Nephron progenitor cell (in vitro differentiated cells): ENCODE measurements at regions not wholly inside any gene's neighbourhood (a gene's known extent, or its start where the extent isn't known, plus 50 kb on each side); places are given as distances from the start of the nearest gene placed in this dataset.

Experiments
- DNase-seq: peaks from one replicate; pipeline ENCODE4 v3.0.0; 2021
- H3K27ac Mint-ChIP-seq: 2 replicates; pipeline ENCODE4 v1.8.0; 2021; ENCODE audit warnings: mild to moderate bottlenecking, moderate library complexity, mixed read lengths
- H3K27me3 Mint-ChIP-seq: 2 replicates; pipeline ENCODE4 v1.8.0; 2021; ENCODE audit warnings: mild to moderate bottlenecking, low read depth, mixed read lengths; ENCODE audit not compliant: poor library complexity
- H3K36me3 Mint-ChIP-seq: 2 replicates; pipeline ENCODE4 v1.8.0; 2021; ENCODE audit warnings: low read depth, mixed read lengths
- H3K4me1 Mint-ChIP-seq: 2 replicates; pipeline ENCODE4 v1.8.0; 2021; ENCODE audit warnings: mixed read lengths
- H3K4me3 Mint-ChIP-seq: 2 replicates; pipeline ENCODE4 v1.8.0; 2021; ENCODE audit warnings: mild to moderate bottlenecking, moderate library complexity, mixed read lengths
- H3K9me3 Mint-ChIP-seq: 2 replicates; pipeline ENCODE4 v1.8.0; 2021; ENCODE audit warnings: mild to moderate bottlenecking, moderate library complexity, mixed read lengths
- TF ChIP-seq, protein P1 (sequence below): fragments of 200-600 bp; sonication (generic); IDR thresholded peaks from 2 replicates; pipeline ENCODE4 v1.5.0; 2021; ENCODE audit warnings: antibody characterized with exemption

DNA sequence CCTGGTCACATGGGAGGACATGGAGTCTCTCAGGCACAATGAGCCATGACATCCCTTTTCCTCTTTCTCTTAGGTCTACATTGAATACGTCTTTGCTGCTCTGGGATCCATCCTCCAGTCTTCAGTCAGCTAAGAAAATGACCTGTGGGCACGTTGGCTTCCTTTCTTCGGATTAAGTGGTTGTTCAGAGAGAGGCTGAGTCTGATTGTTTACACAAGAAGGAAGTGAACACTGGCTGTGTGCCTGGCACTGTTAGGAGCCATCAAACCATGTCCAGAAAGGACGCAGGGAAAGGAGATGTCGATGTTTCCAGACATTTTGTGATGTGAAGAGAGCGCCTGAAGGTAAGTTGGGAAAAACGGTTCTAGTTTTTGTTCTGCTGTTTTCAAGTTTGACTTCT is 309.9 kb upstream of the CDYL start:
- DNase-seq = no peak
- H3K27me3 Mint-ChIP-seq = peaks cover 4% of the 10 kb centered on the region
- H3K4me1 Mint-ChIP-seq = peaks cover 25% of the 10 kb centered on the region
- no peak overlapping the region for H3K4me3 Mint-ChIP-seq
- H3K27ac Mint-ChIP-seq = peak overlapping the region; percentile 41
- peaks cover 10% of the 10 kb centered on the region for H3K36me3 Mint-ChIP-seq
- peaks cover 17% of the 10 kb centered on the region for H3K9me3 Mint-ChIP-seq
- TF ChIP-seq, protein P1, sequence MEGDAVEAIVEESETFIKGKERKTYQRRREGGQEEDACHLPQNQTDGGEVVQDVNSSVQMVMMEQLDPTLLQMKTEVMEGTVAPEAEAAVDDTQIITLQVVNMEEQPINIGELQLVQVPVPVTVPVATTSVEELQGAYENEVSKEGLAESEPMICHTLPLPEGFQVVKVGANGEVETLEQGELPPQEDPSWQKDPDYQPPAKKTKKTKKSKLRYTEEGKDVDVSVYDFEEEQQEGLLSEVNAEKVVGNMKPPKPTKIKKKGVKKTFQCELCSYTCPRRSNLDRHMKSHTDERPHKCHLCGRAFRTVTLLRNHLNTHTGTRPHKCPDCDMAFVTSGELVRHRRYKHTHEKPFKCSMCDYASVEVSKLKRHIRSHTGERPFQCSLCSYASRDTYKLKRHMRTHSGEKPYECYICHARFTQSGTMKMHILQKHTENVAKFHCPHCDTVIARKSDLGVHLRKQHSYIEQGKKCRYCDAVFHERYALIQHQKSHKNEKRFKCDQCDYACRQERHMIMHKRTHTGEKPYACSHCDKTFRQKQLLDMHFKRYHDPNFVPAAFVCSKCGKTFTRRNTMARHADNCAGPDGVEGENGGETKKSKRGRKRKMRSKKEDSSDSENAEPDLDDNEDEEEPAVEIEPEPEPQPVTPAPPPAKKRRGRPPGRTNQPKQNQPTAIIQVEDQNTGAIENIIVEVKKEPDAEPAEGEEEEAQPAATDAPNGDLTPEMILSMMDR = no peak

DNA sequence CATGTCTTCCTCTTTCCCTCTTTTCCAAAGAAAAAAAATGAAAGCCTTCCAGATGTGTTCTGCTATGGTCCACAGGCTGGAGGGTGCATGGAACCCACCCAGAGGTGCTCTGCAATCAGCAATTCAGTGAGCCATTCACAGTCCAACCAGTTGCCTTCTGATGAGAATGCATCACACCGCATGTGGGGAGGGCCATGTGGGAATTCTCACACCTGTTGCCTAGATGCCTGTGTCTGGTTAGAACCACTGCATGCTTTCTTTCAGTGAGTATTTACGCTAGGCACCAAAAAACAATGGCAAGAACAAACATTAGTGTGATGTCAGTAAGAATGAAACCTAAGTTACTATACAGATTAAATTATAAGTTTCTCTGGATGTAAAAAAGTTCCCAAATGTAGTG is 311.6 kb upstream of the CDYL start:
- no peak for DNase-seq
- peaks cover 6% of the 10 kb centered on the region for H3K9me3 Mint-ChIP-seq
- no peak overlapping the region for H3K4me3 Mint-ChIP-seq
- TF ChIP-seq, protein P1 = no peak
- peaks cover 3% of the 10 kb centered on the region for H3K36me3 Mint-ChIP-seq
- H3K27ac Mint-ChIP-seq = no peak overlapping the region
- H3K4me1 Mint-ChIP-seq = peaks cover 41% of the 10 kb centered on the region
- peaks cover 4% of the 10 kb centered on the region for H3K27me3 Mint-ChIP-seq

DNA sequence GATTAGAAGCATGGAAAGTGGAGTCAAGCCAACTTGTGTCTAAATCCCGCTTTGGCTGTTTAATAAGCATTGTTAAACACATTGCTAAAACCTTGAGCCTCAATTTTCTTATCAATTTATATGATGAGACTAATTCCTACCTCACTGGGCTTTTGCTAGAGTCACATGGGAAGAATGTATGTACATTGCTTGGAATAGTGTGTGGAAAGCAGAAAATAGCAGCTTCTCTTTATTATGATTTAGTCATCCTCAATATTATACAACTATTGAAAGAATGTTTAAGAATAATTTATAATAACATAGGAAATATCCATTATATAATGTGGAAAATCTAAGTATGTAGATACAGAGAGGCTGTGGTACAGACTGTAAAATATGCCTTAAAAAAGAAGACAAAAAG is 313.0 kb upstream of the CDYL start:
- H3K27me3 Mint-ChIP-seq = peaks cover 8% of the 10 kb centered on the region
- no peak for DNase-seq
- no peaks in the 10 kb centered on the region for H3K36me3 Mint-ChIP-seq
- no peak overlapping the region for H3K27ac Mint-ChIP-seq
- H3K4me3 Mint-ChIP-seq = no peak overlapping the region
- H3K4me1 Mint-ChIP-seq = peaks cover 47% of the 10 kb centered on the region
- TF ChIP-seq, protein P1 = no peak
- H3K9me3 Mint-ChIP-seq = no peaks in the 10 kb centered on the region

DNA sequence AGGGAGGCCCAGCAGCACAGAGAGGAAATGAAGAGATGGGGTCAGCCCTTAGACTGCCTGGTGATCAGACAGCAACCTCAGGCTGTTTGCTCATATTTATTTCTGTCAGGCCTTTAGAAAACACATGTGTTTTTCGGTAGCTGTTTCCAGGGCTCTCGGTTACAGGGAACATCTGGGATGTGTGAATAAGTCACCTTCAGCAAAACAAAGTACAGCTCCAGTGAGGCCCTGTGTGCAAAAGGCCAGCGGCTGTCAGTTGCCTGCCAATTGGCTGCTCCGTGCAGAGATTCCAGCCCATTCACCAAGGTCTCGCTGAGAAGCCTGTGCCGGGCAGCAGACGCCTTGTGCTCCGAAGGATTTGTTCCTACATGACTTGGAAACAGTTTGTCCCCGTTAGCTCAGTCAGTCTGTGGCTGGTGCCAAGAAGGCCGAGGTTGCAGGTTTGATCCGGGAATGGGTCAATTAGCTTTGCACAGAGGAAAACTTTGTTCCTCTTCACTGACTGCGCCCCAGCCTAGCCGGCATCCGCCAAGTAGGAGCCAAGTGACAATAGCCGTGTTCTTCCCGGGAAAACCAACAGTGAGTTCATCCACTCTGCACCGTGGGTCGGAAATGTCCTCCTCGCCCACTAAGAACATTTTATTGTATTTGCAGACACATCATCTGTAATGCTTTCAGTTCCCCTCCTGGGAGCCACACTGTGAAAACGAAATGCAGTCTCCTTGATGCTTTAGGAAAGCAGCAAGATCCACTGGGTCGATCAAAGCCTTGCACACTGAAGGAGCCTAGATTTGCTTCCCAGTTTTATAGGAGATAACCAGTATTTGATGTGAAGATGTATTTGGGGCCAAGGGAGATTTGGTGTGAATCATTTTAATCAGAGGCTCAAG is 315.4 kb upstream of the CDYL start:
- Mint-ChIP-seq H3K27ac (peak overlapping the region; percentile 93), H3K36me3 (no peaks in the 10 kb centered on the region), H3K4me3 (no peak overlapping the region), H3K9me3 (peaks cover 3% of the 10 kb centered on the region), H3K27me3 (peaks cover 7% of the 10 kb centered on the region), H3K4me1 (peaks cover 32% of the 10 kb centered on the region)
- DNase-seq = peak; percentile 16
- TF ChIP-seq, protein P1 = no peak

DNA sequence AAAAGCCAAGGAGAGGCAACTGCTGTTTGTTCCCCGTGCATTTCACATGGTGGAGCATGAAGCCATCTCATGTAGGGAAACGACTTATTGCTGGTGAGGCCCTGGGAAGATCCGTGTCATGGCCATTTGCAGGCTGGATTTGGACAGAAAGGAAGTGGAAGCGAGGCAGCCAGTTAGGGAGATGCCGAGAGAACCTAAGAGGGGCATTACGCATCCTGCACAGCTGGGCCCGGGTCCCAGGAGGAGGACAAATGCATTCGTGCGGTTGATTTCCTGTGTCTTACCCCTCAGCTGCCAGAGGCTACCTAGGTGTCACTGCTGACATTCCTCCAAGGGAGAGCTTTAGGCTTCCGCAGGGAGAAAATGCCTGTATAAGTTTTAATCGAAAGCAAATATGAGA is 316.2 kb upstream of the CDYL start:
- TF ChIP-seq, protein P1 = no peak
- no peak for DNase-seq
- Mint-ChIP-seq H3K27ac (peak overlapping the region; percentile 4), H3K27me3 (peaks cover 4% of the 10 kb centered on the region), H3K4me1 (peaks cover 32% of the 10 kb centered on the region), H3K4me3 (no peak overlapping the region), H3K9me3 (peaks cover 8% of the 10 kb centered on the region), H3K36me3 (no peaks in the 10 kb centered on the region)

DNA sequence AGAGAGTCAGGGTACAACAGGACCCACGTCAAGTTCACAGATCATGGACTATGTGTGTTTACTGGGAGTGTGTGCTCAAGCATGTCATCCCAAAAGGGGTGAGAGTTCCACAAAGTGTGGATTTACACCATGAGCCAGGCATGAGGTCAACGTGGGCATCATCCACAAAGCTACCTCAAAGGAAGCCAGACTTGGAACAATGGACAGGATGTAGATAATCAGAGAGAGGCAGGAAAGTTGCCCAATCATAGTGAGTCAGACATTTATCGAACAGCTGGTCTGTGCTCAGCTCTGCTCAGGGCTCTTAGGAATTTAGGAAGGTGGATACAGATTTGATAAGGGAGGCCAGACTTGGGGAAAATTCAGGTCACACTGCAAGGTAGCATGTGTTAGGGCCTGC is 317.2 kb upstream of the CDYL start:
- H3K9me3 Mint-ChIP-seq = peaks cover 10% of the 10 kb centered on the region
- peaks cover 4% of the 10 kb centered on the region for H3K27me3 Mint-ChIP-seq
- no peak for DNase-seq
- H3K36me3 Mint-ChIP-seq = no peaks in the 10 kb centered on the region
- no peak overlapping the region for H3K4me3 Mint-ChIP-seq
- TF ChIP-seq, protein P1 = no peak
- peaks cover 32% of the 10 kb centered on the region for H3K4me1 Mint-ChIP-seq
- H3K27ac Mint-ChIP-seq = no peak overlapping the region
